HG03378 (cell line): ENCODE measurements at regions not wholly inside any gene's neighbourhood (a gene's known extent, or its start where the extent isn't known, plus 50 kb on each side); places are given as distances from the start of the nearest gene placed in this dataset.

Experiments used
- ATAC-seq: cut with Tn5 transposase; IDR thresholded peaks from one replicate; pipeline ENCODE4 v1.9.1; 2021; ENCODE audit warnings: mild to moderate bottlenecking, moderate library complexity; ENCODE audit not compliant: unreplicated experiment

- ATAC-seq, result no peak
These were observed 246.2 kb downstream of the LRFN2 start for GRCh38 chr6:40340957-40341356.

DNA sequence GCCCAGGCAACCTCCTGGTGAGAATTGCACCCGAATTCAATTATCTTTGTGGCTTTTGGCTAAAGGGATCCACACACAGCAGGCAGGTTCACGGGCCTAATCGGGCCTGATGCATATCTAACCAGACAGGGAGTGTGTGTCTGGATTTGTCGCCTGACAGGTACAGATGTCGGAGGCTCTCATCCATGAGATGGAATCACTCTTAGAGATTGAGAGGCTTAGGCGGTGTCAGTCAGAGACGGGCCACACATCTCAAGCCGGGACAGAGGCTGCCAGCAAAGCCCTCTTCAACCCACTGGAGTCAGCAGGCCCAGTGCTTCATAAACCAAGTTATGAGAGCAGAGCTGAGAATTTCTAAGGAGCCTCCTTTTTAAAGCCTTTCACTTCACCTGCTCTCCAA is 247.0 kb downstream of the LRFN2 start:
- no peak for ATAC-seq

- no peak for ATAC-seq
These were observed 248.9 kb downstream of the LRFN2 start for GRCh38 chr6:40338306-40338705.

GRCh38 chr6:40336940-40337760 is 250.0 kb downstream of the LRFN2 start:
- no peak for ATAC-seq

GRCh38 chr6:40336296-40336695 is 250.9 kb downstream of the LRFN2 start:
- no peak for ATAC-seq

DNA sequence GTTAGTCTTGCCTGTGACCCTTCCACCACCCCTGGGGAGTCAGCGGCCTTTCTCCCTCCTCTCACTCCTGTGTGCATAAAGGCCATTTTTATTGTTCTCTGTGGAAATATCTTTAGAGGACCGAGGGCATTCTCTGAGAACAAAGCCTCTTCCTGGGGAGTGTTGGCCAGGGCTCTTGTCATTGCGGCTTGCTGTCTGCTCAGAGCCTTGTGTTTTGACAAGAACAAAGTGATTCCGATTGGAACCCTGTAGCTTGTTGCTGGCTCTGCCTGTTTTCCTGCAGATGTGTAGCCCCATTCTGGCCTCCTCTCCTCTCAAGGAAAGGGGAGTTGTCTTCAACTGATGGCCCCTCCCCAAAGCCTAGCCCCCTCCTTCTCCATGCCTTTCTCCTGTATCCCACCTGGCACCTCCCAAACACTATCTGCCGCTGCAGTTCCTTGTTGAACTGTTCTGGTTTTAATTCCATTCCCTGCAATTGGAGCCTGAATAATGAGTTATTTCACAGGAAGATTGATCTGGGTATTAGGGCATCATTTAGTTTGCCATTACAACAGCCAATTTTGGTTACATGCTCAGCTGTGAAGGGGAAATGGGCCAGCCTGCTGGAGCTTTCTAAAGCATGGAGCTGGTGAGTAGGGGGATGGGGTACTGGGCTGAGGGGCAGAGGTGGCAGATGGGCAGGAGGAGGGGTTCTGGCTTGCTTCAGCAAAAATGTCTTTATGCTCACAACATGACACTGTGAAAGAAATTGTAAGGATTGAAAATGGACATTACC is 252.5 kb downstream of the LRFN2 start:
- no peak for ATAC-seq

DNA sequence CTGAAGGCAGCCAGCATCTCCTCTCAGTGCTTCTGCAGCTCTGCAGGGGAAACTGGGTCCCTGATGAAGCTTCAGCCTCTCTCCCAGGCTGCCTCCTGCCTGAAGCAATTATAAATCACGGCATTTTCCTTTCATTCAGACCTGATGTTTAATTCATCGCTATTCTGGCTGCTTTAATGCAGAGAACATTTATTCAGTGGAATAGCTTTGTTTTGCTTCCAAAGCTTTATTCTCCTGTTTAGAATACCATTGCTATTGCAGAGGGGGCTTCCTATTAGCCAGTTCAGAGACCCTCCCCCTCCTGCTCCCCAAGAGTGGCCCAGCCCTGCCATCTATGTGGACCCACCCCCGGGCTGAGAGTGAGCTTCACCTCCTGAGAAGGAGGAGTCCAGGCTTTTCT is 255.6 kb downstream of the LRFN2 start:
- no peak for ATAC-seq

DNA sequence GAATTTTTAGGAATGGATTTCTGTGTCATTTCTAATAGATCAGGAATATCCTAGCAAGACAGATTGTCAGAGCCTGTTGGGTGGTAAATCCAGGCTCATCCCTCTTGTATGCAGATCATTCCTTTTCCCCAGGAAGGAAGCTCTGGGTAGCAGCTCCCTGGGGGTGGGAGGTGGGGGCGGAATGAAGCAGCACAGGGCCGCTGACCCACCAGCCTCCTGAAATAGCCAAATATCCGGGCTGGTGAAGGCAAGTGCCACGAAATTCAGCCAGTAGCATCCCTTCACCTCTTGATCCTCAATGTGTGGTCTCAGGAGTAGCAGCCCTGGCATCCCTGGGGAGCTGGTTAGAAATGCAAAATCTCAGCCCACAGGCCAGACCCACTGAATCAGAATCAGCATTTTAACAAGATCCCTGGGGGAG is 256.9 kb downstream of the LRFN2 start:
- ATAC-seq, result no peak

DNA sequence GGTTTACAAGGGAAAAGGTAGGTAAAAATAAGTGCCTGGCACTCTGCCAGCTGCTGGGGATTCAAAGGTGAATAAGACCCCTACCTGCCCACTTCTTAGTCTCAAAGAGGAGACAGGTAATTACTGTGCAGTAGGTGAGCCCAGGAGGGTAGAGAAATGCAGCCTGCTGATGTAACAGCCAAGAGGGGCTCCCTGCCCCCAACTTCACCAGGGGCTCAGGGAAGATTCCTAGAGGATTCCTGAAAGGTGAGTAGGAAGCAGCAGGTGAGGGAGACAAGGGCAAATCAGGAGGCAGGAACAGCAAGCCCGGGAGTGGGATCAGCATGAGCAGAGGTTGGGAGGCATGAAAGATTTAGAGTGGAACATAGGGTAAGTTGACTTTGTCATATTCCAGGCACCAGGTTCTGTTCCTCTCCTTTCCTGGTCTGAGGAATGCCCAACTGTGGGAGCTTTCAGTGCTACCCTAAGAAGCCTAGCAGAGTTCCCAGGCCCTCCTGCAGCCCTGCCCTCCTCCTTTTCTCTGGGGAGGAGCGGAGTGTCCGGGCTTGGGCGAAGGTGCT is 258.1 kb downstream of the LRFN2 start:
- ATAC-seq, result no peak

DNA sequence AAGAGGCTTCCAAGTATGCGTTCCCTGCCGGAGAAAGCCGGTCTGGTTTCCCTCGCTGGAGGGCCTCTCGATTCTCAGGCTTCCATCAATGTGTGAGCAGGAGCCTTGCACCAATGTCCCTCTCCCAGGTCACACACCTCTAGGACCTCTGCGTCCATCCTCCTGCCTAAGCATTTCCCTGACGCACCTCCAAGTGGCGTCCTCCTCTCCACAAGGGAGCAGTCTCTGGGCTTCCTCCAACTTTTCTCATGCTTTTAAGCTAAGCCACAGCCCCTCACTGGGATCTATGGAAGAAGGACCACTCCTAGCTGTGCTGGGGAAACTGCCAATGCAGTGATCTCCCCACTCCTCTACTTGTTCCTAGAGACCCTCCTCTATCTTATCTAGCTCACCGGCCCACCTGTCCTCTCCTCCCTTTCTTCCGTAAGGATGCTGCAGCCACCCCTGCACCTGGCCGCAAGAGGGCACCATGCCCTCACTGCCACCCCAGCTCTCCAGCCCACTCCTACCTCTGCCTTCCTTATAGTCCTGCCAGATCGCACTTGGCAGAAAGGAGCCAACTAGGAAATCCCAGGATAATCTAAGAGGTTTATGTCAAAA is 258.7 kb downstream of the LRFN2 start:
- no peak for ATAC-seq

- no peak for ATAC-seq
These were observed 260.3 kb downstream of the LRFN2 start for GRCh38 chr6:40326714-40327421.

GRCh38 chr6:40325791-40326190 is 261.4 kb downstream of the LRFN2 start:
- ATAC-seq, result no peak

GRCh38 chr6:40325041-40325440 is 262.1 kb downstream of the LRFN2 start:
- no peak for ATAC-seq

DNA sequence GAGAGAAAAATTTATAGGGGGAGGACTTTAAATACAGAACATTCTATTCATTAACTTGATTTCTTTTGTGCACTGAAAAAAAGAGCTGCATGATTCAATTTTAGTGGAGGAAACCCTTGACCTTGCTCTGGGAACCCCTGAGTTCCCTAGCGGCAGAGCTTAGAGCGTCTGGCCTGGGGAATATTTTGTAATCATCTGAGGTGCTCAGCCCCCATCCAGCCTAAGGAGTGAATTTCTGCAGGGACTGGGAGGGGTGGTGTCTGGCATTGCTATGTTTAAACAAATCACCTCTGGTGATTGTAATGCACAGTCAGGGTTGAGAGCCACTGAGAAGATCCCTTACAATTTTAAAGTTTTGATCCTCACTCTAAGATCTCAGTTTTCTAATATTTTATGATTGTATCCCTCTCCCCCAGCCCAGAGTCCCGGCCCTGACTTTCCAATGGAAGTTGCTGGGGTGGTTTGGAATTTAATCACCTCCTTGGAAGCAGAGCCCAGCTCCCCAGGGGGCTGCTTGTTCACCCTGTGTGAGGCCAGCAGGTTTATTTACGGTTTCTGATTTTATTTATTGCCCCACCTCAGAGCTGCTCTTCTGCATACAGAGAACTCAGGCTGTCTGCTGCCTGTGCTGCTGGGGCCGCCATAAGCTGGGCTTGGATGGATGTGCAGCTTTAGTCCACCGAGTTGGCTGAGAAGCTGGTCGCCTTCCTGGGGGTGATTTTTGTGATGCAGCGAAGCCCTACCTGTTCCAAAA is 263.1 kb downstream of the LRFN2 start:
- ATAC-seq, result no peak

- no peak for ATAC-seq
These were observed 264.8 kb downstream of the LRFN2 start for GRCh38 chr6:40322336-40322735.

DNA sequence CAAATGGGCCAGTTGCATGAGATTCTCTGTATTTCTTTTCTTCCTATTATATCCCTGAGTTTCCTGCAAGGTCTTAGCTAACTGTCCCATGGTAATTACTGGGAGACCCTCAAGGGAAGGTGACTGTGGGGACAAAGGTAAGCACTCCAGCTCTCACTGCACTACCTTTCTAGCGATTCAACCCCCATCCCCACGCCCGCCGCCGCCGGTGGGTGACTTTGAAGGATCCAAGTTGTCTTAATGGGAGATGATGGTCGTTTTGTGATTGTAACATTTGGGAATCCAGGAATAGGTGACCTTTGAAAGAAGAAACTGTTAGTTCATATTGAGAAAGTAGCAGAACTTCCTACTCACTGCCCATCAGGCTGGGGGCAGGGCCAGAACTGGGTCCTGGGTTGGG is 265.5 kb downstream of the LRFN2 start:
- no peak for ATAC-seq

DNA sequence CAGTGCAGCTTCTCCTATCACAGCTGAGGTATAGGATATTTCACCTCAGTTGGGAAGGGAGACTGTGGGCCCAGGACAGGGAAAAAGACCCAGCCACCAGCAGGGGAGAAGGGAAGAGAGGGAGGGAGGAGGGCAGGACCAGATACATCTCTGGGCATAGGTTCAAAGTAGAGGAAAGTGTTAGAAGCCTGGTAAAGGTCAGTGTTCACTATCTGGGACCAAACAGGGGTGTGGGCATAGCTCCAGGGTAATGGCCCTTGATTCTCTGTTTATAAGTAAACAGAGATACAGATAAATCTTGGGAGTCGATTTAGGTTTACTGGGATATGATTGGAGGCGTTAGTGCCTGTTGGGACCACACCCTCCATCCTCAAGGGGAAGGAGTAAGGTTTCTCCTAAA is 266.2 kb downstream of the LRFN2 start:
- no peak for ATAC-seq

- no peak for ATAC-seq
These were observed 266.7 kb downstream of the LRFN2 start for GRCh38 chr6:40320441-40320840.

GRCh38 chr6:40319124-40319523 is 268.0 kb downstream of the LRFN2 start:
- ATAC-seq, result no peak

- no peak for ATAC-seq
These were observed 272.1 kb downstream of the LRFN2 start for GRCh38 chr6:40315060-40315459.
